Adrenal gland (tissue), 5 donors: ENCODE measurements at regions not wholly inside any gene's neighbourhood (a gene's known extent, or its start where the extent isn't known, plus 50 kb on each side); places are given as distances from the start of the nearest gene placed in this dataset.

Source experiments
- CTCF ChIP-seq, 6 experiments: fragments of 450-650 bp in 4 of 6; fragments of 200-600 bp in 2 of 6; sonication (generic) in 1 of 6; IDR thresholded peaks; 1 replicate in 5 of 6; 2 replicates in 1 of 6; pipeline versions ENCODE4 v1.5.1 to v1.8.0; 2016 to 2021; ENCODE audit warnings: antibody characterized with exemption in 6 of 6, mild to moderate bottlenecking in 2 of 6, moderate library complexity in 1 of 6
- POLR2A ChIP-seq, 2 donors: fragments of 450-650 bp; IDR thresholded peaks; one replicate each; pipeline ENCODE4 v1.6.1; 2017; ENCODE audit warnings: antibody characterized with exemption in 2 of 2, mild to moderate bottlenecking in 2 of 2, moderate library complexity in 1 of 2
- donor health status: DM: no; HTN: no; CAD: no.

GRCh38 chr10:117454502-117454901 is 79.3 kb upstream of the PDZD8 start:
- TF ChIP-seq POLR2A (IDR thresholded peaks at IDR 0.05) (no peak), CTCF (IDR thresholded peaks at IDR 0.05) (no peak)
